ENCODE measurements at regions not wholly inside any gene's neighbourhood (a gene's known extent, or its start where the extent isn't known, plus 50 kb on each side); places are given as distances from the start of the nearest gene placed in this dataset.
A peak's percentile ranks its signal among the peaks of the same experiment; 100 is the strongest.

DNA sequence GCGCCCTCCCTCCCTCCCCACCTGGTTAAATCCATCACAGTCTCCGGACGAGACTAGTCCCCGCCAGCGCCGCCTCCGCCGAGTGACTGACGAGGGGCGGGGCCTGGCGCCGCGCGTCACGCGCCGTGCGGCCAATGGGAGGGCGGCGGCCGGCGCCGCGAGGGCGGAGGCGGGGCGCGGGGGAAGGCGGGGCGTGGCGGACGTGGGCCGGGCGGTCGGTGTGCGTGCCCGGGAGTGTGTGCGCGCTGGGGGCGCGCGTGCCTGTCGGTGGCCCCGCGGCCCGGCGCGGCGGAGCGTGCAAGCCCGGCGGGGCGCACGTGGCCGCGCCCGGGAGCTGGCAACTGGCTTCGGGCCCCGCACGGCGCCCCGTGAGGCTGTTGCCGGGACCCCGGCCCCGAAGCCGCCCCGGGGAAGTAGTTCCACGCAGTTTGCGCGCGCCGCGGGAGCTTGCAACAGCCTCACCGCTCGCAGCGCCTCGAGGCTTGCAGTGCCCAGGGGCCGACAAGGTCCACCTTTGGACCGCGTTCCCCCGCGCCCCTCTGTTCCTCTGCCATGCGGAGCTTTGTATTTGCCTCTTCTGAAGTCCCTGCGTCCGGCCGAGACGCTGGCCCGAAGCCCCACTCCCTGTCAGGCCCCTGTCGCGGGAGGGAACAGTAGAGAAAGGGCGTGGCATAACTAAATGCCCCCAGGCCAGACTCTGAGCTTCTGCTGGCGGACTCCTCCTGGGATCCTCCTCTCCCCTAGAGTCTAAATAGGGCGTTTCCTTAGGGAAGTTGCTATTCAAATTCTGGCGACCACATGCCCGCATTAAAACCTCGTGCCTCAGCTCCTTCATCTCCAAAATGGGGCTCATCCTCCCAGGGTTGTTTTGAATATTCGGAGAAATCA, 400.9 kb downstream of the SHQ1 start:
- H3K27ac Mint-ChIP-seq, result peak overlapping the region; percentile 64
- peak; percentile 85 for ATAC-seq (replicated peaks)
- H3K27me3 Mint-ChIP-seq, result peaks cover 12% of the 10 kb centered on the region
- H3K4me1 Mint-ChIP-seq, result peaks cover 28% of the 10 kb centered on the region
- peak overlapping the region; percentile 51 for H3K4me3 Mint-ChIP-seq
- H3K9me3 Mint-ChIP-seq, result no peaks in the 10 kb centered on the region
- peaks cover 44% of the 10 kb centered on the region for H3K36me3 Mint-ChIP-seq (ENCODE audit: low read depth)

DNA sequence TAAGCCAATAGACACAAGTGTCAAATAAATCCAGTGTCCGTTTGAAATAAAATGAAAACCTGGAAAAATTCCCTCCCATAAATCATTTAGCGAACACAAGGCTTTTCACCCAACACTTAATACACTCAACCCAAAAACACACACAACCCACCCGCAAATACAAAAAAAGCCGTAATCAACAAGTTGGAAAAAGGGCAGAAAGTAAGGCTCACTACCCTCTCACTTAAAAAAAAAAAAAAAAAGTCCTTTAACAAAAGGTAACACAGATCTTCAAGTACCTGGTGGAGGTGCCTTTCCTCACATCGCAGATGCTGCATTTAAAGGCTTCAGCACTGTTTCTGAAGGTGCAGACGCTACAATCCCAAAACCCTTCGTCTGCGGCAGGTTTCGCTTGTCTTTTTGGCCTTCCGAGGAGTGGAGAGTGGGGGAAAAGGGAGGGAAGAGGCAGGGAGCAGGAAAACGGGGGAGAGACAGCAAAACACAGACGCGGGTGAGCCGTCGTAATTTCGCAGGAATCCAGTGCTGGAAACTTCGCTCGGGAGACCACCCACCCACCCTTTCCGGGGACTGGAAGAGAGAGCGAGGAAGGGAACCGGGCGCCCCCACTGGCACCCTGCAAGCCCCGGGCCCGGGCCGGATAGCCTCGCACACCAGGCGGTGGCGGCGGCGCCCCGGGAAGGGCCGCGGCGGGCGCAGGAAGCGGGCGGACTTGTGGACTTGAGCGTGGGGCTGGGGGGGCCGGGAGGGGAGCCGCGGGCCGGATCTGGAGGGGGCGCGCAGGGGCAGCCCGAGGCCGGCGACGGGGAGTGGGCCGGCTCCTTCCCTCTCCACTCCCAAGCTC, 401.8 kb downstream of the SHQ1 start, which contains the start of gene RYBP:
Gene RYBP (minus strand): TSS at position 404 of the 841 bp plus-strand sequence.
- H3K4me1 Mint-ChIP-seq, result peaks cover 36% of the 10 kb centered on the region
- peak within 1 kb of the TSS; percentile 92 for H3K27ac Mint-ChIP-seq
- H3K9me3 Mint-ChIP-seq, result no peaks in the 10 kb centered on the region
- H3K4me3 Mint-ChIP-seq, result peak within 1 kb of the TSS; percentile 92
- peaks cover 53% of the 10 kb centered on the region for H3K36me3 Mint-ChIP-seq (ENCODE audit: low read depth)
- peaks cover 7% of the 10 kb centered on the region for H3K27me3 Mint-ChIP-seq
- peak; percentile 15 for ATAC-seq (replicated peaks)

DNA sequence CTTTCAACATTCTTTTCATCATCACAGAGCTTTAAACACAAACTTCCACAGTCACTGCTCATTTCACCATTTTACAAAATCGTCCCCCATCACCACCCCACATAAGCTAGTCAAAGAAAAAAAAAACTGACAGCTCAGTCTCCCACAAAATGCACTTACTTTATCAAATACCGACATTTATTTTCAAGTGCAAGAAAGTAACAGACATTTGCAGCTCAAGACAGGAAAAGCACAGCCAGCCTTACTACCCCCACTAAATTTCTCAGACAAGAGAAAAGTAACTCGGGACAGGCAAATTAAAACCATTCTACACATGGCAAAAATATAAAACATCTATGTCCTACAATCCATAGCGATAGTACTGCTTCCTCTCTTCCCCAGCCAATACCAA, 402.4 kb downstream of the SHQ1 start:
- H3K27ac Mint-ChIP-seq, result peak overlapping the region; percentile 92
- peaks cover 36% of the 10 kb centered on the region for H3K4me1 Mint-ChIP-seq
- peak overlapping the region; percentile 92 for H3K4me3 Mint-ChIP-seq
- peaks cover under 1% of the 10 kb centered on the region for H3K27me3 Mint-ChIP-seq
- H3K36me3 Mint-ChIP-seq (ENCODE audit: low read depth), result peaks cover 59% of the 10 kb centered on the region
- H3K9me3 Mint-ChIP-seq, result no peaks in the 10 kb centered on the region
- no peak for ATAC-seq (replicated peaks)

DNA sequence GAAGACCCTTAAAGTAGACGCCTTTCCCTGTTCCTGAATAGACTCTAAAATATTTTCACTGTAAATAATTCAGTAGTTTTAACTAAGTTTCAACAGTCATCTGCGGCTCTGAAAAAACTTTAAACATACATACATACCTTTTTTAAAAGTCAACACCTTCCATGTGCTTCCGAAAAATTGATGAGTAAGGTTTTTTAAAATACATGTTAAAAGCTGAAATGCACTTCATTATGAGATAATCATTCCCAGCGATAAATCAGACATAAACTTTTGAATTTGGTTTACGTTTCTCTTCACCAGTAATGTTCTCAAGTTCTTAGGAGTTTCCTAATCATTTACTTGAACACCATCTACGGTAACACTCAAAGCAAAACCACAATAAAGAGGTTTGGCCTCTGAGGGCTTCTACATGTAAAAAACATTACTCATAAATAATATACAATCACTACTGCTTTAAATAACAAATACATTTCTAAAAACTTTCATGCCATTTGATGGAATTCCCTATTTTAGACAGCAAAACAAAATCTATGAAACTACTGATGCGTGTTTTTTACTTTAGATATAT, 403.5 kb downstream of the SHQ1 start:
- Mint-ChIP-seq H3K27ac (peak overlapping the region; percentile 92), H3K4me1 (peaks cover 47% of the 10 kb centered on the region), H3K36me3 (ENCODE audit: low read depth) (peaks cover 70% of the 10 kb centered on the region), H3K4me3 (peak overlapping the region; percentile 92), H3K27me3 (no peaks in the 10 kb centered on the region), H3K9me3 (no peaks in the 10 kb centered on the region)
- peak; percentile 51 for ATAC-seq (replicated peaks)

DNA sequence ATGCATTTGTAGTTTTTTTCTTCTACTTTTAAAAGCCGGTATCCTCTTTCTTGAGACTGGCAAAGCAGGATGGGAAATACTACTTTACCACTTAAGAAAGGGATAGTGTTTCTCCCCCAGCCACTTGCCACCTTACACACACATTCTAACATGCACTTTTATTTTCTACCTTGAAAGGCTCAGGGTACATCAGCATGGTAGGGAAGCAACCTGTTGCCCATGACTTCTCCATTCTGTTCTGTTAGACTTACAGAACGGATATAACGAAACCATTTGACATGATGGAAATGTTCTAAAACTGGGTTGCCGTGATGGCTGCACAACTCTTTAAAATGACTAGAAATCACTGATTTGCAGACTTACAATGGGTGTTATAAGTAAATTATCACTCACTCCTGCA, 405.5 kb downstream of the SHQ1 start:
- Mint-ChIP-seq H3K4me1 (peaks cover 65% of the 10 kb centered on the region), H3K27ac (no peak overlapping the region), H3K4me3 (peak overlapping the region; percentile 92), H3K9me3 (peaks cover 4% of the 10 kb centered on the region), H3K27me3 (no peaks in the 10 kb centered on the region), H3K36me3 (ENCODE audit: low read depth) (peaks cover 89% of the 10 kb centered on the region)
- ATAC-seq (replicated peaks), result no peak

DNA sequence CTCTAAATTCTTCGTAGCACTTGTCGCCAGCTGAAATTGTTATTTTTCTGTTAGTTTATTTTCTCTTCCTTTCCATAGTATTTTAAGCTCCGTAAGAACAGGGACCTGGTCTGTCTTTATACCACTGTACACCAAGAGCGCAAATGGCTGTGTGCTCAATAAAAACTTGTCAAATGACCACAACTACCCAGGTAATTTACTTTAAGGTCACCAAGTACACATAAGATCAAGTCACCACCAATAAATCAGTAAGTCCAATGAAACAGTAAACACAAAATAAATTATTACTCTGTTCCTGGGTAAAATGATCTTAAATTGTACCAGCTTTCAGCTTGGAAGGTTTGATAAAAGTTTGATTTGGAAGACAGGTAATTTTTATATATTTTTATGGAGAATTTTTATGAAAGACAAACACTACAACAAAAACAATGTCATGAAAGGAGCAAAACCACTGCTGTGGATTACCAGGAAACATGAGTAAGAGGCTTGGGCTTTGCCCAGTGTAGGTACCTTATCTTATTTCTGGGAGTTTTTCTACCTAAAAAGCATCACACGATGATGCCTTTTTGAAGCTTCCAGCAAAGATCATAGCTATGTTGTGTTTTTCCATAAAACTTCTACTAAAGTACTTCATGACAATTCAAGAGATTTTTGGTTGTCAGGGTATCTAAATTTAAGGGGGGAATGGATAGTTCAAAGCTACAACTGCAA, 406.8 kb downstream of the SHQ1 start:
- H3K4me1 Mint-ChIP-seq, result peaks cover 71% of the 10 kb centered on the region
- H3K27ac Mint-ChIP-seq, result peak overlapping the region; percentile 61
- peak overlapping the region; percentile 92 for H3K4me3 Mint-ChIP-seq
- peaks cover 4% of the 10 kb centered on the region for H3K9me3 Mint-ChIP-seq
- ATAC-seq (replicated peaks), result no peak
- H3K36me3 Mint-ChIP-seq (ENCODE audit: low read depth), result peaks cover 100% of the 10 kb centered on the region
- no peaks in the 10 kb centered on the region for H3K27me3 Mint-ChIP-seq

DNA sequence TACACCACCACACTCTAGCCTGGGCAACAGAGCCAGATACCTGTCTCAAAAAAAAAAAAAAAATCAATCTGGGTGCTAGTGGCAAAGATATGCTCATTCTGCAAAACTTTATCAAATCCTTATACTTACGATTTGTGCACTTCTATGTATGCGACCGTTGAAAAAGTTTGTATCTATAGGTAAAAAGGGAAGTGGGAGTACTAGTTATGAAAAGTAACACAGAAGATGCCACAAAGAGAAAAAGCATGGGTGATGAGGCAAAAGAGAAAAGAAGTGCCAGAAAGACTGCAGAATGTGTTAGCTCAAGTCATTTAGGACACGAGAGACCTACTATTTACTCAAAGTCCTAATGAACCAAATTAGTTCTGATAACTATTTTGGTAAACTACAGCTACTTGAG, 407.8 kb downstream of the SHQ1 start:
- ATAC-seq (replicated peaks), result no peak
- H3K36me3 Mint-ChIP-seq (ENCODE audit: low read depth), result peaks cover 100% of the 10 kb centered on the region
- H3K27ac Mint-ChIP-seq, result no peak overlapping the region
- peak overlapping the region; percentile 92 for H3K4me3 Mint-ChIP-seq
- peaks cover 4% of the 10 kb centered on the region for H3K9me3 Mint-ChIP-seq
- no peaks in the 10 kb centered on the region for H3K27me3 Mint-ChIP-seq
- H3K4me1 Mint-ChIP-seq, result peaks cover 67% of the 10 kb centered on the region

DNA sequence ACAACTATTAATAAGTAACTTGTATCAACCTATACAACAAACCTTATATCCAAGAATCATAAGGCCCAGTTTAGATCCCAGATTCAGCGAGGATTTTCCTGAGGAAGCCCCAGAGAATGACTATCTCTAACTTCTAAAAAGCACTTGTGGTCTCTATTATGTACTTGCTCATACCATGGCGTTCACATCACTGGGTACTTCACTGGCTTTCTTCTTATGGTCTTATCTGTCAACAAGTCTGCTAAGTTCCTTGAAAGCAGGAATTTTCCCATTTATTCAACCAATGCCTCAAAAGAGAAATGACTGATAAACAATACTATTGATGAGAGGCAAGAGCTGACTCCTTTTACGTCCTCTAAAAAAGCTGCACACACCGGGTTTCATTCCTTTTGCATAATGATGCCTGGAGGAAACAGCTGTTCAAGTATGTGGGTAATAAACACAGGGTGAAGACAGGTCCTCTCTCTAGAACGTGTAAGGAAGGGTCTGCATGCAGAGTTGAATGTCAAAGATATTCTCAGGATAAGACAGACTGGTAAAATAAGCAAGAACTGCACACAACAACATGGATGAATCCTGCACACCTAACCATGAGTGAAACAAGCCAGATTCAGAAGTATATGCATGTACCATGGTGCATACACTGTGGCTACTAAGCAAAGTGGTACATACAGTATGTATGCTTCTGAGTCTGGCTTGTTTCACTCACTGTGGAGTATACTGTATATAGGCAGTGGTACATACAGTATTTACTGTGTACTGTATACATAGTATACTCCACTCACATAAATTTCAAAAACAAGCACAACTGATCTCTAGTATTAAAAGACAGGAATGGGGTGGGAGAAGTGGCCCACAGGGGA, 408.7 kb downstream of the SHQ1 start:
- no peak for ATAC-seq (replicated peaks)
- H3K36me3 Mint-ChIP-seq (ENCODE audit: low read depth), result peaks cover 100% of the 10 kb centered on the region
- H3K4me3 Mint-ChIP-seq, result peak overlapping the region; percentile 92
- H3K27ac Mint-ChIP-seq, result no peak overlapping the region
- H3K4me1 Mint-ChIP-seq, result peaks cover 68% of the 10 kb centered on the region
- peaks cover 5% of the 10 kb centered on the region for H3K9me3 Mint-ChIP-seq
- no peaks in the 10 kb centered on the region for H3K27me3 Mint-ChIP-seq

DNA sequence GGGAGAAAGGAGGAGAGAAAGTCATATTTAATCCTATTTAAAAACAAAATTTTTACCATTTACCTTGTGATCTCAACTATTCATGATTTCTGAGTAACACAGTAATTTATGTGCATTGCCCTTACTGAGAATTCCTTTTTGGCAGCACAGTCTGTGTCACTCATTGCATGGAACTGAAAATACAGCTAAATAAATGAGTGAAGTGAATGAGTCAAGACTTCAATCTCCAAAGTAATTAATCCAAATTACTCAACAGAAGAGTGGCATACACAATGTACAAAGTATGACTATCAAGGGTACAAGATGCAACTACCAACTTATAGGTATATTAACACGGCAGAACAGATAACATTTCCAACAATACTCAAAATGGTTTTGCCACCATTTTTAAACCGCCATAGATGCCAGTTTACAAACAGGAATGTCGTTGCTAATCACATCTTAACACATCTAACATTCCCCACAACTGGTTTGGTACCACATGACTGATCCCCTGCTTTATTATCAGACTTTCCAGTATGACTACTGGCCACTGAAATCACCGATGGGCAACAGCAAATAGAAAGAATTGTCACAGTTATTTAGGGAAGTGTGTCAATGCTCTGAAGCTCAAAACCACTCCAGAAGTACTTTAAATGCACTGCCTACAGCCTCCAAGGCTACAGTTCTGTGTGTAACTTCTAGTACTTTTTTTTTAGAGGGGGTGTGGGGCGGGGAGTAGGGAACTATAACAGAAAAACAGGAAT, 410.4 kb downstream of the SHQ1 start:
- Mint-ChIP-seq H3K9me3 (peaks cover 7% of the 10 kb centered on the region), H3K27me3 (no peaks in the 10 kb centered on the region), H3K36me3 (ENCODE audit: low read depth) (peaks cover 100% of the 10 kb centered on the region), H3K27ac (peak overlapping the region; percentile 83), H3K4me3 (peak overlapping the region; percentile 92), H3K4me1 (peaks cover 67% of the 10 kb centered on the region)
- peak; percentile 87 for ATAC-seq (replicated peaks)

DNA sequence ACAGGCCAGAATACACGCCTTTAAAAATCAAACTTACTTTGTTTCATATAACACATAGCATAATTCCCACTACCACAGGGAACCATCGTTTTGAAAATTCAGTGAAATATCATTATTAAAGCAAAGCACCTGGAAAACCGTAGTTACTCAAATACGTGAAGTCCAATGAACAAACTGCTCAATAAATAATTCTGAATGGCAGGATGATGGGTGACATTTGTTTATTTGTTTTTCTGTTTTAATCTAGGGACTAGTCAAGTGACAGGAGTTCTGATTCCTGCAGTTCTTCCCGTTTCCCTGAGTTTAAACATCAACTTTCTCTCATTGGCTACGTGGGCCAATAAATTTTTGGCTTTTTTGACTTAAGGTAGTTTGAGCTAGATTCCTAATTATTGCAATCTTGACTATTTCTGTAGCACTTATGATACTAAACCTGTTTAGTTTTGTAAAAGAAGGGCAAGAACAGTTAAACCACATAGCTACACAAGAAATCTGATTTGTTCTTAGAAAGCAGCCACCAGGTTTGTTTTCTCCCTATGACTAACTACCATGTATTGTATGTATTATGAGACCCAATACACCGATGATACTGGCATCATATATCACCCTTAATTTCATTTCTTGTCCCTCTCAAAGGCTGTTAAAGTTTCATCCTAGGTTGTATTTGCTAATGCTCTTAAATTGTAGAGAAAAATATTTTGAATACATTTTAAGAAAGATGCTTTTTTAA, 411.2 kb downstream of the SHQ1 start:
- Mint-ChIP-seq H3K36me3 (ENCODE audit: low read depth) (peaks cover 100% of the 10 kb centered on the region), H3K4me1 (peaks cover 70% of the 10 kb centered on the region), H3K27me3 (no peaks in the 10 kb centered on the region), H3K4me3 (peak overlapping the region; percentile 92), H3K27ac (peak overlapping the region; percentile 83), H3K9me3 (peaks cover 7% of the 10 kb centered on the region)
- peak; percentile 63 for ATAC-seq (replicated peaks)

DNA sequence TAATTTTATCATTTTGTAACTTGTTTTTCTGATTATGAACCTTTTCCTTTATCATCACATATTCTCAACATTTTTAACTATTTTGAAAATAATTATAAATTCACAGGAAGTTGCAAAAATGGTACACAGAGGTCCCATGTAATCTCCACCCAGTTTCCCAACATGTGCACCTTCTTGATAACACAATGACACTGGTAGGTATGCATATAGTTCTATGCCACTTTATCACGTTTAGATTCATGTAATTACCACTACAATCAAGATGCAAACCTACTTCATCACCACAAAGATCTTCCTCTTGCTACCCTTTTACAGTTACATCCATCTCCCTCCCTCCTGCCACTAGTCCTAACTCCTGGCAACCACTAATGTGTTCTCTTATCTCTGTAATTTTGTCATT, 413.9 kb downstream of the SHQ1 start:
- Mint-ChIP-seq H3K27ac (peak overlapping the region; percentile 43), H3K27me3 (no peaks in the 10 kb centered on the region), H3K36me3 (ENCODE audit: low read depth) (peaks cover 75% of the 10 kb centered on the region), H3K9me3 (peaks cover 7% of the 10 kb centered on the region), H3K4me3 (peak overlapping the region; percentile 39), H3K4me1 (peaks cover 50% of the 10 kb centered on the region)
- no peak for ATAC-seq (replicated peaks)

DNA sequence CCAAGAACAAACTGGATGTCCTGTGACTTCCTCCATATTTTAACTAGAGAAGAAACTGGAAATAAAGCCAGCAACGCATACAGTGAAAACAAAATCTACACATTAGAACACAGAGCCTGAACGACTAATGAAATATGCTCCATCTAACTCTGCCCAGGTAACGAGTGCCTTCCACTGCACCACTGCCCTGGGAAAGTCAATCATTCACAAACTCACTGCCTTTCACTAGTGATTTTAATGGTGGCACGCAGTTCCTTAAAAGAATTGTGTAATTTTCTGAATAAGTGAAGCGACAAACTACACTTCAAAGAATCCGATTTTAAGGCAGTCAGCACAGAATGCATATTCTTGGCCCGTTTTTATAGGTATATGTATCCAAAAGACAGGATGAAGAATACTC, 416.0 kb downstream of the SHQ1 start:
- H3K4me3 Mint-ChIP-seq, result peak overlapping the region; percentile 26
- H3K27me3 Mint-ChIP-seq, result no peaks in the 10 kb centered on the region
- H3K36me3 Mint-ChIP-seq (ENCODE audit: low read depth), result peaks cover 67% of the 10 kb centered on the region
- peak overlapping the region; percentile 21 for H3K27ac Mint-ChIP-seq
- H3K9me3 Mint-ChIP-seq, result peaks cover 4% of the 10 kb centered on the region
- peaks cover 43% of the 10 kb centered on the region for H3K4me1 Mint-ChIP-seq
- no peak for ATAC-seq (replicated peaks)

All from activated T-helper 17 cell treated with anti-CD3 and anti-CD28 coated beads, Interleukin-2, amount 50 U/mL, for 72 hours (primary cell).